HCT116 (cell line): ENCODE measurements at regions not wholly inside any gene's neighbourhood (a gene's known extent, or its start where the extent isn't known, plus 50 kb on each side); places are given as distances from the start of the nearest gene placed in this dataset.

Source experiments
- ATAC-seq: fragments of 200-7000 bp; cut with Tn5 transposase; 2 replicates; pipeline ENCODE4 v1.9.1; 2020; ENCODE audit warnings: mild to moderate bottlenecking, moderate library complexity
- BruUV-seq: library from RNA; stranded (reverse); fragments of 400-500 nt; replicated peaks from 2 replicates; lab custom pipeline; 2021; lab: Mats Ljungman, UMichigan
- CTCF ChIA-PET: fragments of 300-600 bp; sonication (Branson Sonifier 250); formaldehyde crosslinking; loops from one replicate; lab custom pipeline; 2021; ENCODE audit warnings: antibody characterized with exemption; lab: Charles Lee
- POLR2A ChIA-PET: fragments of 300-600, 350-600 bp; sonication (Branson Sonifier 250); formaldehyde crosslinking; loops from one replicate; lab custom pipeline; 2021; ENCODE audit warnings: antibody characterized with exemption; lab: Charles Lee
- RAD21 ChIA-PET, 2 experiments: fragments of 300-600 bp; sonication (Branson Sonifier 250); formaldehyde crosslinking; loops; one replicate each; lab custom pipeline; 2023; ENCODE audit warnings: low total read pairs in 2 of 2; ENCODE audit not compliant: uncharacterized antibody in 2 of 2, unreplicated experiment in 2 of 2, low non-redundant PET in 1 of 2; lab: Charles Lee
- DNase-seq: peaks from one replicate; pipeline ENCODE4 v3.0.0-alpha.2; 2010; ENCODE audit warnings: low read depth, low spot score
- H2AFZ ChIP-seq: fragments of 200-600 bp; shearing (Covaris generic), sonication (generic); 2 replicates; pipeline ENCODE4 v1.6.1; 2017; ENCODE audit warnings: low read depth, mixed run types, mixed read lengths, antibody characterized with exemption, low read length; ENCODE audit not compliant: poor library complexity, severe bottlenecking
- H3K27ac ChIP-seq: 2 replicates; pipeline ENCODE4 v1.5.1; 2012; ENCODE audit warnings: low read depth, low read length
- H3K27me3 ChIP-seq: fragments of 200-600 bp; sonication (generic); 2 replicates; pipeline ENCODE4 v1.6.1; 2016; ENCODE audit warnings: mixed run types, low read length, mixed read lengths; ENCODE audit not compliant: insufficient read depth
- H3K36me3 ChIP-seq, 2 experiments: fragments of 200-500 bp in 1 of 2; fragments of 200-600 bp in 1 of 2; sonication (Bioruptor generic) in 1 of 2; sonication (generic) in 1 of 2; 2 replicates each; pipeline versions ENCODE4 v1.5.1 to v1.6.1; 2014 to 2016; ENCODE audit warnings: low read length in 2 of 2, inconsistent platforms in 1 of 2, mixed read lengths in 1 of 2, mixed run types in 1 of 2; ENCODE audit not compliant: insufficient read depth in 2 of 2, control insufficient read depth in 1 of 2
- H3K4me1 ChIP-seq, 2 experiments: fragments of 200-600 bp in 1 of 2; sonication (generic) in 1 of 2; 2 replicates each; pipeline versions ENCODE4 v1.5.1 to v1.6.1; 2012 to 2017; ENCODE audit warnings: low read length in 2 of 2, inconsistent platforms in 1 of 2, mild to moderate bottlenecking in 1 of 2, mixed read lengths in 1 of 2, mixed run types in 1 of 2, moderate library complexity in 1 of 2; ENCODE audit not compliant: insufficient read depth in 2 of 2, control insufficient read depth in 1 of 2
- H3K4me2 ChIP-seq: fragments of 200-600 bp; sonication (generic); 2 replicates; pipeline ENCODE4 v1.6.1; 2017; ENCODE audit warnings: mixed run types, low read length, mixed read lengths
- H3K4me3 ChIP-seq, 2 experiments: fragments of 200-600 bp in 1 of 2; sonication (generic) in 1 of 2; replicated peaks in 1 of 2; 2 replicates each; pipeline ENCODE4 v1.5.1; 2011 to 2016; ENCODE audit warnings: low read length in 2 of 2, control low read depth in 1 of 2, low read depth in 1 of 2, mild to moderate bottlenecking in 1 of 2, mixed read lengths in 1 of 2, mixed run types in 1 of 2
- H3K79me2 ChIP-seq: fragments of 200-600 bp; sonication (generic); 2 replicates; pipeline ENCODE4 v1.6.1; 2017; ENCODE audit warnings: mild to moderate bottlenecking, mixed run types, low read length, moderate library complexity, mixed read lengths; ENCODE audit not compliant: insufficient read depth
- H3K9ac ChIP-seq: fragments of 200-600 bp; sonication (generic); 2 replicates; pipeline ENCODE4 v1.6.1; 2016; ENCODE audit warnings: low read length, mixed read lengths
- H3K9me2 ChIP-seq: fragments of 200-600 bp; sonication (generic), shearing (Covaris generic); 2 replicates; pipeline ENCODE4 v1.6.1; 2017; ENCODE audit warnings: mixed run types, mild to moderate bottlenecking, moderate library complexity; ENCODE audit not compliant: insufficient read depth
- H3K9me3 ChIP-seq, 2 experiments: fragments of 200-500 bp in 1 of 2; fragments of 200-600 bp in 1 of 2; sonication (Bioruptor generic) in 1 of 2; sonication (generic) in 1 of 2; 2 replicates each; pipeline ENCODE4 v1.6.1; 2014 to 2017; ENCODE audit warnings: low read length in 2 of 2, mixed read lengths in 2 of 2, inconsistent platforms in 1 of 2, low read depth in 1 of 2, mild to moderate bottlenecking in 1 of 2, mixed run types in 1 of 2, moderate library complexity in 1 of 2; ENCODE audit not compliant: control insufficient read depth in 1 of 2, insufficient read depth in 1 of 2
- H4K20me1 ChIP-seq: fragments of 200-600 bp; sonication (generic), shearing (Covaris generic); 2 replicates; pipeline ENCODE4 v1.6.1; 2017; ENCODE audit warnings: mixed run types, mild to moderate bottlenecking, moderate library complexity; ENCODE audit not compliant: insufficient read depth
- ATF3 ChIP-seq: IDR thresholded peaks from 2 replicates; pipeline ENCODE4 v1.6.1; 2012
- CBX3 ChIP-seq: IDR thresholded peaks from 2 replicates; pipeline ENCODE4 v1.6.1; 2012; ENCODE audit warnings: low read depth
- CEBPB ChIP-seq: IDR thresholded peaks from 2 replicates; pipeline ENCODE4 v1.6.1; 2012; ENCODE audit warnings: low read depth
- ELF1 ChIP-seq: IDR thresholded peaks from 2 replicates; pipeline ENCODE4 v1.6.1; 2012; ENCODE audit warnings: low read depth, borderline replicate concordance
- EZH2 ChIP-seq: fragments of 200-600 bp; sonication (generic); IDR thresholded peaks from 2 replicates; pipeline ENCODE4 v1.6.1; 2017; ENCODE audit warnings: antibody characterized with exemption, mixed run types
- FOSL1 ChIP-seq: IDR thresholded peaks from 2 replicates; pipeline ENCODE4 v1.6.1; 2012; ENCODE audit warnings: low read depth
- JUND ChIP-seq: IDR thresholded peaks from 2 replicates; pipeline ENCODE4 v1.6.1; 2012
- POLR2A ChIP-seq: IDR thresholded peaks from 2 replicates; pipeline ENCODE4 v1.7.0; 2011; ENCODE audit warnings: borderline replicate concordance; ENCODE audit not compliant: insufficient read depth, insufficient read length; ENCODE audit errors: extremely low read depth
- POLR2AphosphoS5 ChIP-seq: IDR thresholded peaks from 2 replicates; pipeline ENCODE4 v1.6.1; 2011; ENCODE audit warnings: mild to moderate bottlenecking, low read depth, low read length, moderate library complexity
- SP1 ChIP-seq: IDR thresholded peaks from 2 replicates; pipeline ENCODE4 v1.6.1; 2012; ENCODE audit warnings: low read depth
- ZNF274 ChIP-seq: fragments of 200-500 bp; sonication (Bioruptor generic); IDR thresholded peaks from 2 replicates; pipeline ENCODE4 v1.6.1; 2014; ENCODE audit warnings: mild to moderate bottlenecking, low read depth, low read length, inconsistent platforms
- intact Hi-C: fragments of 100-400 bp; cut with micrococcal nuclease; formaldehyde crosslinking; loops from 2 replicates; pipeline ENCODE4 v1.10.0; 2022

DNA sequence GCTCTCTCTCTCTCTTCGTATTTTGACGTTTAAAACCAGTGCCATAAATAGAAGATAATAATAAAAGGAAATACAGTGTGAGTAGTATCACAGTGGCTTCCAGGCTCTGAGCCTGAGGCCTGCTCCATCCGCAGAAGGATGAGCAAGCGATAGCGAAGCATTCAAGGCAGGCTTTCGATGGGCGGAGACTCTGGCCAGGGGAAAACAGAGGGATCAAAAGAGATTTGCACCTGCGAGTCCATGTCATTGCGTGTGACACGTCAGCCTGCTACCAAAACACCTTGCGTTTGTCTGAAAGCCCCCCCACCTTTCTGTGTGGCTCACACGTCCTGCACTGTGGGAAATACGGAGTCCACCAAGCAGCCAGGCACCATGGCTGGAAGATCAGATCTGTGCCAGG lies 377.3 kb upstream of the SULF2 start (continued):
- TF ChIP-seq ATF3 (no peak), JUND (no peak)

- BruUV-seq: no TSS peak
- H3K4me1 ChIP-seq: peaks cover 0 to 8% of the 10 kb centered on the region in 2 experiments; a peak in 1 of 4 replicates
- no peak overlapping the region for H3K4me3 ChIP-seq
- H3K9ac ChIP-seq: no peak overlapping the region
- no peak overlapping the region for H3K4me2 ChIP-seq
- RAD21 ChIA-PET: no interaction called here
- H4K20me1 ChIP-seq: no peaks in the 10 kb centered on the region
- H3K27ac ChIP-seq: no peak overlapping the region
- no peaks in the 10 kb centered on the region for H3K79me2 ChIP-seq
- no peak overlapping the region for H2AFZ ChIP-seq
- H3K9me3 ChIP-seq: 0 out of 4 replicates have a peak, but pooled peaks cover 0 to 5% of the 10 kb centered on the region in 2 experiments
- no peak for DNase-seq
- H3K9me2 ChIP-seq: no peaks in the 10 kb centered on the region
- CTCF ChIA-PET: no interaction called here
- no peaks in the 10 kb centered on the region for H3K36me3 ChIP-seq
- TF ChIP-seq ZNF274: no peak
- TF ChIP-seq ELF1: no peak
- TF ChIP-seq ATF3: no peak
- TF ChIP-seq JUND: no peak
- no peak for TF ChIP-seq POLR2AphosphoS5
- TF ChIP-seq SP1: no peak
- TF ChIP-seq POLR2A: no peak
- no peak for TF ChIP-seq CBX3
- no peak for TF ChIP-seq FOSL1
- TF ChIP-seq EZH2: no peak
- TF ChIP-seq CEBPB: no peak
- POLR2A ChIA-PET: no interaction called here
- intact Hi-C loops: no loop called here
- ATAC-seq: no peak
- H3K27me3 ChIP-seq: peaks cover 18% of the 10 kb centered on the region
Observed at GRCh38 chr20:48159145-48160008, 374.1 kb upstream of the SULF2 start.
